SKM-1 treated with dmso at 0.1 percent for 144 hours (cell line): ENCODE measurements at regions not wholly inside any gene's neighbourhood (a gene's known extent, or its start where the extent isn't known, plus 50 kb on each side); places are given as distances from the start of the nearest gene placed in this dataset.
"Not testable (repeated sequence)": the region's sequence is repeated elsewhere in the genome, so short reads cannot be mapped to it uniquely, and the experiment has no call there.

Source experiments
- DNase-seq: peaks from one replicate; lab custom pipeline; 2025; ENCODE audit not compliant: unreplicated experiment; lab: John Stamatoyannopoulos, UW

GRCh38 chr5:5770825-5771224 lies 348.3 kb downstream of the ICE1 start:
- DNase-seq, result peak; percentile 5

GRCh38 chr5:5767286-5767928 lies 344.9 kb downstream of the ICE1 start:
- DNase-seq, result no peak

- no peak for DNase-seq
These were observed 342.8 kb downstream of the ICE1 start for GRCh38 chr5:5765066-5765850.

GRCh38 chr5:5764246-5764645 lies 341.8 kb downstream of the ICE1 start:
- DNase-seq, result no peak

- no peak for DNase-seq
These were observed 334.3 kb downstream of the ICE1 start for GRCh38 chr5:5756762-5757161.

- no peak for DNase-seq
These were observed 333.4 kb downstream of the ICE1 start for GRCh38 chr5:5755888-5756287.

- DNase-seq, result no peak
These were observed 330.4 kb downstream of the ICE1 start for GRCh38 chr5:5752844-5753243.

GRCh38 chr5:5751987-5752386 lies 329.5 kb downstream of the ICE1 start:
- DNase-seq, result no peak

- DNase-seq, result no peak
These were observed 329.0 kb downstream of the ICE1 start for GRCh38 chr5:5751498-5751897.

GRCh38 chr5:5741418-5741817 lies 318.9 kb downstream of the ICE1 start:
- no peak for DNase-seq

- no peak for DNase-seq
These were observed 317.0 kb downstream of the ICE1 start for GRCh38 chr5:5739490-5739945.

GRCh38 chr5:5738797-5739489 lies 316.5 kb downstream of the ICE1 start:
- no peak for DNase-seq

- no peak for DNase-seq
These were observed 313.5 kb downstream of the ICE1 start for GRCh38 chr5:5736007-5736406.

GRCh38 chr5:5733058-5733457 lies 310.6 kb downstream of the ICE1 start:
- not testable (repeated sequence) for DNase-seq

- DNase-seq, result no peak
These were observed 303.9 kb downstream of the ICE1 start for GRCh38 chr5:5726401-5726800.

- DNase-seq, result no peak
These were observed 299.4 kb downstream of the ICE1 start for GRCh38 chr5:5721881-5722280.

- no peak for DNase-seq
These were observed 296.8 kb downstream of the ICE1 start for GRCh38 chr5:5719292-5719691.

- DNase-seq, result no peak
These were observed 294.2 kb downstream of the ICE1 start for GRCh38 chr5:5716665-5717064.

- no peak for DNase-seq
These were observed 289.1 kb downstream of the ICE1 start for GRCh38 chr5:5711592-5711991.

GRCh38 chr5:5711112-5711511 lies 288.6 kb downstream of the ICE1 start:
- no peak for DNase-seq

- no peak for DNase-seq
These were observed 288.0 kb downstream of the ICE1 start for GRCh38 chr5:5710471-5710870.

GRCh38 chr5:5708367-5708919 lies 286.0 kb downstream of the ICE1 start:
- no peak for DNase-seq
